K562 (cell line): ENCODE measurements at regions not wholly inside any gene's neighbourhood (a gene's known extent, or its start where the extent isn't known, plus 50 kb on each side); places are given as distances from the start of the nearest gene placed in this dataset.

Source experiments
- BACH1 ChIP-seq: fragments of 200-800 bp; sonication (Bioruptor generic); IDR thresholded peaks from 2 replicates; pipeline ENCODE4 v1.6.1; 2016; ENCODE audit warnings: missing genetic modification characterization, missing compliant biosample characterization
- CAMTA2 ChIP-seq: fragments of 250-450 bp; sonication (Bioruptor Pico); conservative IDR thresholded peaks from 2 replicates; pipeline ENCODE4 v1.5.1; 2022
- CTCF ChIP-seq, 3 experiments: IDR thresholded peaks in 2 of 3; conservative IDR thresholded peaks in 1 of 3; 2 replicates each; pipeline ENCODE4 v1.5.1; 2011 to 2012; ENCODE audit warnings: low read length in 3 of 3, mild to moderate bottlenecking in 3 of 3, control low read depth in 2 of 3, improper control_type of control experiment in 1 of 3, inconsistent platforms in 1 of 3, low read depth in 1 of 3, mixed read lengths in 1 of 3, moderate library complexity in 1 of 3; ENCODE audit not compliant: insufficient read depth in 2 of 3
- E2F8 ChIP-seq: fragments of 450-650 bp; IDR thresholded peaks from 2 replicates; pipeline ENCODE4 v1.7.1; 2018; ENCODE audit warnings: mild to moderate bottlenecking, low read depth; ENCODE audit not compliant: partially characterized antibody
- EP300 ChIP-seq: IDR thresholded peaks from 2 replicates; pipeline ENCODE4 v1.6.1; 2012; ENCODE audit warnings: low read length, improper control_type of control experiment
- KLF13 ChIP-seq: fragments of 450-650 bp; IDR thresholded peaks from 2 replicates; pipeline ENCODE4 v1.6.1; 2016; ENCODE audit warnings: missing genetic modification characterization, low read depth, mild to moderate bottlenecking, missing compliant biosample characterization, moderate library complexity, borderline replicate concordance
- MCM7 ChIP-seq, 2 experiments: fragments of 450-650 bp; IDR thresholded peaks; 2 replicates each; pipeline ENCODE4 v1.6.1; 2016 to 2018
- MITF ChIP-seq: IDR thresholded peaks from 2 replicates; pipeline ENCODE4 v1.6.1; 2014; ENCODE audit warnings: antibody characterized with exemption
- MTA2 ChIP-seq: fragments of 450-650 bp; IDR thresholded peaks from 2 replicates; pipeline ENCODE4 v1.6.1; 2016; ENCODE audit warnings: low read depth
- POLR2AphosphoS2 ChIP-seq: IDR thresholded peaks from 2 replicates; pipeline ENCODE4 v1.6.1; 2012; ENCODE audit warnings: low read length, improper control_type of control experiment
- TBL1XR1 ChIP-seq, 2 experiments: IDR thresholded peaks; 2 replicates each; pipeline ENCODE4 v1.6.1; 2012; ENCODE audit warnings: improper control_type of control experiment in 2 of 2, low read length in 2 of 2, mild to moderate bottlenecking in 1 of 2
- ZNF274 ChIP-seq: IDR thresholded peaks from 2 replicates; pipeline ENCODE4 v1.6.1; 2011; ENCODE audit warnings: low read depth, mild to moderate bottlenecking, low read length, moderate library complexity, borderline replicate concordance

GRCh38 chr19:24033963-24034342 is 53.0 kb upstream of the ZNF254 start:
- TF ChIP-seq TBL1XR1 (IDR thresholded peaks at IDR 0.05; ENCODE audit: low read length in 2 of 2): no peak
- no peak for TF ChIP-seq CTCF (IDR thresholded peaks at IDR 0.05 in 2 of 3, conservative IDR thresholded peaks at IDR 0.05 in 1 of 3; ENCODE audit: insufficient read depth in 2 of 3, low read depth in 1 of 3, low read length in 3 of 3)
- TF ChIP-seq KLF13 (tag): no peak
- TF ChIP-seq EP300: no peak
- TF ChIP-seq MCM7 (IDR thresholded peaks at IDR 0.05): no peak
- TF ChIP-seq CAMTA2 (CRISPR knock-in tag): no peak
- TF ChIP-seq BACH1 (tag): no peak
- TF ChIP-seq E2F8: no peak
- no peak for TF ChIP-seq ZNF274
- no peak for TF ChIP-seq MTA2
- TF ChIP-seq POLR2AphosphoS2: no peak
- TF ChIP-seq MITF: no peak
